ENCODE measurements at regions not wholly inside any gene's neighbourhood (a gene's known extent, or its start where the extent isn't known, plus 50 kb on each side); places are given as distances from the start of the nearest gene placed in this dataset.

GRCh38 chr12:66829660-66830325 lies 150.9 kb upstream of the GRIP1 start:
- no peak for DNase-seq
- Histone ChIP-seq H3K4me1 (peaks cover 0 to 6% (median 0%) of the 10 kb centered on the region in 3 donors), H3K36me3 (no peaks in the 10 kb centered on the region), H3K9me3 (no peaks in the 10 kb centered on the region), H3K4me3 (no peak overlapping the region), H3K27me3 (no peaks in the 10 kb centered on the region), H3K27ac (no peak overlapping the region)
- WGBS, 2 donors, result 53 to 56% methylated on average over 3 of the region's 3 CpGs
- intact Hi-C loops (cut with DNase I), result no loop called here
- no peak for TF ChIP-seq POLR2A (IDR thresholded peaks at IDR 0.05)
- no peak for TF ChIP-seq CTCF (IDR thresholded peaks at IDR 0.05)

GRCh38 chr12:66831495-66831894 lies 152.6 kb upstream of the GRIP1 start:
- Histone ChIP-seq H3K27ac (no peak overlapping the region), H3K9me3 (no peaks in the 10 kb centered on the region), H3K27me3 (no peaks in the 10 kb centered on the region), H3K4me1 (no peaks in the 10 kb centered on the region), H3K36me3 (no peaks in the 10 kb centered on the region), H3K4me3 (no peak overlapping the region)
- WGBS, 2 donors, result 78 to 87% methylated on average over 4 of the region's 4 CpGs
- no peak for DNase-seq
- TF ChIP-seq CTCF (IDR thresholded peaks at IDR 0.05) (no peak), POLR2A (IDR thresholded peaks at IDR 0.05) (no peak)
- intact Hi-C loops (cut with DNase I), result no loop called here

GRCh38 chr12:66832997-66833396 lies 154.1 kb upstream of the GRIP1 start:
- H3K4me3 ChIP-seq, result no peak overlapping the region
- 89 to 100% methylated on average over 2 of the region's 2 CpGs for WGBS, 2 donors
- no peaks in the 10 kb centered on the region for H3K4me1 ChIP-seq
- no peaks in the 10 kb centered on the region for H3K9me3 ChIP-seq
- DNase-seq, result no peak
- intact Hi-C loops (cut with DNase I), result no loop called here
- H3K27me3 ChIP-seq, result no peaks in the 10 kb centered on the region
- no peak for TF ChIP-seq CTCF (IDR thresholded peaks at IDR 0.05)
- TF ChIP-seq POLR2A (IDR thresholded peaks at IDR 0.05), result no peak
- H3K27ac ChIP-seq, result no peak overlapping the region
- no peaks in the 10 kb centered on the region for H3K36me3 ChIP-seq

GRCh38 chr12:66836623-66837310 lies 157.9 kb upstream of the GRIP1 start:
- WGBS, 2 donors, result 100% methylated on average over 1 of the region's 1 CpG

More at GRCh38 chr12:66836623-66837310, 157.9 kb upstream of the GRIP1 start:
- Histone ChIP-seq H3K4me1 (no peaks in the 10 kb centered on the region), H3K36me3 (no peaks in the 10 kb centered on the region), H3K27me3 (no peaks in the 10 kb centered on the region), H3K27ac (no peak overlapping the region), H3K9me3 (no peaks in the 10 kb centered on the region), H3K4me3 (no peak overlapping the region)
- TF ChIP-seq POLR2A (IDR thresholded peaks at IDR 0.05) (no peak), CTCF (IDR thresholded peaks at IDR 0.05) (no peak)
- intact Hi-C loops (cut with DNase I), result no loop called here
- no peak for DNase-seq
